NCI-H2107 treated with DMSO at 0.1 percent for 48 hours (cell line): ENCODE measurements at regions not wholly inside any gene's neighbourhood (a gene's known extent, or its start where the extent isn't known, plus 50 kb on each side); places are given as distances from the start of the nearest gene placed in this dataset.
"Not testable (repeated sequence)": the region's sequence is repeated elsewhere in the genome, so short reads cannot be mapped to it uniquely, and the experiment has no call there.

Experiments
- DNase-seq: peaks from one replicate; lab custom pipeline; 2025; ENCODE audit not compliant: unreplicated experiment; lab: John Stamatoyannopoulos, UW

DNA sequence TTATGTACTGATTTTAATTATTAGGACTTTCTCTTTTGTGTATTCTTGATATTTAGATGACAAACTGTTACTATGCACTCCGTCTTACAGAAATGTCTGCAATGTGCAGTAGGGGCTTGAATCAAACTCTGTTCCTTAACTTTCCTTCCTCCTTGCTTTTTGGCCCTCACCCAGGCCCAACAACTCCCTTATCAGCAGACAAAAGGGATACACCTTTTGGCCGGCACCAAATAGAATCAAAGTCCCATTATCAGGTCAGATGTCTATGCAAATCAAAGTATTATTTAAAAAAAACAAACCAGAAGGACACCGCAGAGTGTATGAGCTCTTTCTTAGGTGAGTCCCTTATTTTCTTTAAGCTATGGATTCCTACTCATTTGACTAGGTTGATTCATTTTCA, 116.3 kb upstream of the SERPINE2 start:
- DNase-seq = no peak

DNA sequence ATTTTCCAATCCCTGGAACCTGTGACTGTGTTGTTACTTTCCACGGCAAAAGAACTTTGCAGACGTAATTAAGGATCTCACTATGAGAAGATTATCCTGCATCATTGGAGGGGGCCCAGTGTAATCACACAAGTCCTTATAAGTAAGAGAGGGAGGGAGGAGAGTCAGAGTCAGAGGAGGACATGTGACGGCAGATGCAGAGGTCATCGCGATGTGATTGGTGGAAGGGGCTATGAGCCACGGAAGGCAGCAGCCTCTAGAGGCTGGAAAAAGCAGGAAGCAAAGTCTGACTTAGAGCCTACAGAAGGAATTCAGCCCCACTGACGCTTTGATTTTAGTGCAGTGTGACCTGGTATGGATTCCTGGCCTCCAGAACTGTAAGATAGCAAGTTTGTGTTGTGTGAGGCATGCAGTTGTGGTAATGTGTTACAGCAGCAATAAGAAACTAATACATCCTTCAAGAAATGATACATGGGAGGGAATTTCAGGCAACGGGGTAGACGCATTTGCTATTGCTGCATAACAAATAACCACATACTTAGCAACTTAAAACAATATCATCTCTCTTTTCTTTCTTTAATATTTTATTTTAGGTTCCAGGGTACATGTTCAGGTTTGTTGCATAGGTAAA, 112.7 kb upstream of the SERPINE2 start:
- DNase-seq = no peak

DNA sequence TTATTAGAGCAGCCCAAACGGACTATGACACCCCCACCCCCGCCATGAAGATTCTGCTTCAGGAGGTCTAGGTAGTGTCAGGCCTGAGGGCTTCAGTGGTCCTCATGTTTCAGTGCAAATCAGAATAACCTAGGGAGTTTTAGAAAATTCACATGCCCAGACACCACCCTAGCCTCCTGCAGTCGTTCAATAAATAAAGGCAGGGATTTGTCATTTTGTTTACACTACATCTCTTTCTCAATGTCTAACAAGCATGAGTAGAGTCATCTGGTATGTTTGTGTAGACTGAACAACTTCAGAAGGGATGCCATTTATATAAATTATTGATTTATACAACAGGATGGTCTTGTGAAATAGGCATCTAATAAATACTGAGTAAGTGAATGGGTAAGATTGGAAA, 112.1 kb upstream of the SERPINE2 start:
- no peak for DNase-seq

DNA sequence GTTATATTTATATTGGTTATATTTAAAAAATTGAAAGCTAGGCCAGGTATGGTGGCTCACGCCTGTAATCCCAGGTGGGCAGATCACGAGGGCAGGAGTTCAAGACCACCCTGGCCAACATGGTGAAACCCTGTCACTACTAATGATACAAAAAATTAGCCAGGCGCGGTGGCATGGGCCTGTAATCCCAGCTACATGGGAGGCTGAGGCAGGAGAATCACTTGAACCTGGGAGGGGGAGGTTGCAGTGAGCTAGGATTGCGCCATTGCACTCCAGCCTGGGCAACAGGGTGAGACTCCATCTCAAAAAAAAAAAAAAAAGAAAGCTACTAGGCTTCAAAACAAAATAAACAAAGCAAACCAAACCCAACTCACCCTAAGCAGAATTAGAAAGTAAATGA, 109.0 kb upstream of the SERPINE2 start:
- not testable (repeated sequence) for DNase-seq

- DNase-seq = no peak
Measured at GRCh38 chr2:224147174-224147573, 108.1 kb upstream of the SERPINE2 start.

DNA sequence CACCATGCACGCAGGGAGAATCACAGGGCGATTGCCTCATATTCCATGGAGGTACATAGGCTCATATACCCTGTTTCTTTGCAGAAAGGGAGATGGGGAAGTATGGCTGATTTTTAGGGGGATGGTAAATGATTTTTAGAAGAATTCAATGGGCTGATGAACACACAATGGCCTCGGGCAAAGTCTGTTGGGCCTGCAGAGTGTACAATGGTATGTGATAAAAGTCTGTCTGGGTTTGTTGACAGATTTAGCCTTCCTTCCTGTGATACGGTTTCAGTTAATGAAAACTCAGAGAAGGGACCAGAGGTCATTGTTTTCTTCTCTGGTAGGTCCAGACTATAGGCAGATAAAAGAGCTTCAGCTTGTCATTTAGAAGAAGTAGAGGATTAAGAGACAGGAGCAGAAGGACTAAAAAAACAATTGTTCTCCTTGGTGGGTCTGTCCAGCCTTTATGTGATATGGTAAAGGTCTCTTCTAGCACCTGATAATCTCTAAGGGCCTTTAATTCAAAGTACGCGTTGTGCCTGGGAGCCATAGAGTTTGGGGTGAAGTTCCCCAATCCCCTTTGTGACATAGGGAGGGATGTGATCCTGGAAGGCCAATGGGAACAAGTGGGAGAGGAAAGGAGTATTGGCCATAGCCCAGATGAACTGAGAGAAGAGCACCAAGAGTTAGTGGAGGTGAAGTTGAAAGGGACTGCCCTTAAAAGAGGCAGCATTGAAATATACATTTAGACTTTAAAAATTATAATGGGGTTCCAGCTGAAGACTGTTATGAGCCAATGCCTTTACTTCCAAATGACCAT, 107.5 kb upstream of the SERPINE2 start:
- no peak for DNase-seq

DNA sequence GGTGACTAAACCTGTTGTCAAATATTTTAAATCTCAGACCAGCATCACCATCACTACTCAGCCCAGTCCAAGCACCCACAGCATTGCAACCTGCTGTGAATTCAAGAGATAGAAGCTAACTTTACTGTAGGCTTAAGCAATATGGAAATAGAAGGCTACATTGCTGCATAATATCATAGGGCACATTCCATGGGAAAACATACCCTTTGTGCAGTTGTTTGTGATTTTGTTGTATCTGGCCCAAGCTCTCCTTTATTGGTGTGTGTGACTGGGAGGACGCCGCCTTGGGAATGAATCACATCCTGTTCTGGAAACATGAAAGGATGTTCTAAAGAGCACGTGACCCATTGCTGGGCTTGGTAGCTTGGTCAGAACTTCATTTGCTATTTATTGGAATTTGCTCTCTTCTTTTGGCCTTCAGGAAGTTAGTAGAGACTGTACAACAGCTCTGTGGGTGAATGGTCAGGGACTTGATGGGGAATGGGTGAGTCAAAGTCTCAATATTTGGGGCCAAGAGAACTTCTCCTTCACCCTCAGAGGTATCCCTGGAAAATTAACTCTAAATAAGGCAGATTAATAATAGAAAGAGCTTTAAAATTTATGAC, 106.8 kb upstream of the SERPINE2 start:
- no peak for DNase-seq

- no peak for DNase-seq
Measured at GRCh38 chr2:224143526-224143925, 104.4 kb upstream of the SERPINE2 start.

DNA sequence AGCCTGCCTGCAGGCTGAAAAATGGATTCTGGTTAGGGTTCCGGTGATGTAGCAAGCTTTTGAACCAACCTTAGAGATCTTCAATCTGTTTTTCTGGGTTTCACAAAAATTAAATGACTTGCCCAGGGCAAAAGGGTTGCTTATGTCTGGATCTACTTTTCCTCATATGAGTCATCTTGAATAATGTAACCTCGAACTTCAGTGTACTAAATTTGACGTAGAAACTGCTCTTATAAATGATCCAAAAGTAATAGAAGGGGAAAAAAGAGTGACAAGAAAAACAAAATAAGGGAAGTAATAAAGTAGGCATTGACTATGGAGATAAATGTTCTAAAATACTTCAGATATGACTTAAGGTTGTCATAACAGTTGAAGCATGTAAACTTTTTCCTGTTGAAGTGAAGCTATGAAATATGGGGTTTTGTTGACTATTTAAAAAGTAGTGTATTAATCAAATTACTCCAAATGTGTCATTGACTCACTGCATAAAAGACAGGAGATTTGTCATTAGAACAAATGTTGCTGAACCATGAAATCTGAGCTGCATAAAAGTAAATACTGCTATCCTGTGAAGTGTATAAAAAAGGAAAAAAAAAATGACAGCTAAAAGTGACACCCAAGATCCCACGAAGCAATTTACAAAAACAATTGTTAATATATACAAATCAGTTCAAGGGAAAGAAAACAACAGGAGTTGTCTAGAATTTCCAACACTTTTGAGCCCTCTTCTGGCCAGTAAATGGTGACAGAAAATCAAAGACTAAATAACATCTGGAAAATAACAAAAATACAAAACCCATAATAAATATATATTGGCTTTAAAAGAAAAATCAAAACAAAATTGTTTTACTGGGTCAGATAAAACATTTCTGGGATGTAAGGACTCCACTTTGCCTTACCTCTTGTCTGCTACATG, 103.6 kb upstream of the SERPINE2 start:
- no peak for DNase-seq

GRCh38 chr2:224141304-224141703, 102.2 kb upstream of the SERPINE2 start:
- DNase-seq = no peak

GRCh38 chr2:224137208-224137607, 98.1 kb upstream of the SERPINE2 start:
- no peak for DNase-seq

GRCh38 chr2:224136396-224136795, 97.3 kb upstream of the SERPINE2 start:
- DNase-seq = no peak

DNA sequence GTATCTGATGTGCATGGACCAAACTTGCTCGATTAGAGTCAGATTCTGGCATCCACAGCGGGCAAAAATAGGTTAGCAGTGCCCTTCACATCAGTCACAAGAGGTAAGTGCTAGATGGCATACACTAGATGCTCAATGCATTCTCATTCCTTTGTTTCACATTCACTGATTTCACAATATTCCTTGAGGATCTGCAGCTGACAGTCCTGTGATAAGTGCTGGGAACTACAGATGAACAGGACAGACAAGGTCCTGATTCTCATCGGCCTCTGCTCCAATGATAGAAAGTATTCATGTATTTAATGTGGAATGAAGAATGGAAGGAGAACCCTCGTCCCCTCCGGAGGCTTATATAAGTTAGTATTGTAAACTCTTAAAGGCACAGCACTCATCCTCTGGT, 96.8 kb upstream of the SERPINE2 start:
- no peak for DNase-seq

DNA sequence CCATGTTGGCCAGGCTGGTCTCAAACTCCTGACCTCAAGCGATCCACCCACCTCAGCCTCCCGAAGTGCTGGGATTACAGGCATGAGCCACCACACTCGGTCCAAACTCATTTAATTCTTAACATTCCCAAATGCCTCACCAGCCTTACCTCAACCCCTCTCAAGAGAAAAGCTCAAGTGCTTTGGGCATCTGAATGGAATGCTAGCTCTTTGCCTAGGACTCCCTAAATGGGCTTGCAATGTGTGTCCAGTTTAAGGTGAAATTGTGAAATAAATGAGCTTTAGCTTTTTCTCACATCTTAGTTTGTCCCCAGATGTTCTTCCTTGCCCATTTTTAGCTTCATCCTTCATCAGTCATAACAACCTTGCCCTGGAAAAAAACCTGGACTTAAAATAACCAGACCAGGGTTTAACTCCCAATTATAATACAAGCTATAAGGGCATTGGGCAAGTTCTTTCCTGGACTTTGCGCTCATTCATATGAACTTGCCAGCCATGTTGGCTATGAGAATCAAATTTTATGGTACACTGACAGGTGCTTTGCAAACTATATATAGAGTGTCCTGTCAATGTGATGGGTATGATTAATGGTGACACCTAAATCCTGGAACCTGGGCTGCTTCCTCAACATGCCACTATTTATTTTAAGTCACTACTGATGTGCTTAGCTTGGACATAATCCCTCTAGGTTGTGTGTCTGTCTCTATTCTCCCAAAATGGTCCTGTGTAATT, 95.1 kb upstream of the SERPINE2 start:
- no peak for DNase-seq

- DNase-seq = no peak
Measured at GRCh38 chr2:224133387-224133786, 94.3 kb upstream of the SERPINE2 start.

DNA sequence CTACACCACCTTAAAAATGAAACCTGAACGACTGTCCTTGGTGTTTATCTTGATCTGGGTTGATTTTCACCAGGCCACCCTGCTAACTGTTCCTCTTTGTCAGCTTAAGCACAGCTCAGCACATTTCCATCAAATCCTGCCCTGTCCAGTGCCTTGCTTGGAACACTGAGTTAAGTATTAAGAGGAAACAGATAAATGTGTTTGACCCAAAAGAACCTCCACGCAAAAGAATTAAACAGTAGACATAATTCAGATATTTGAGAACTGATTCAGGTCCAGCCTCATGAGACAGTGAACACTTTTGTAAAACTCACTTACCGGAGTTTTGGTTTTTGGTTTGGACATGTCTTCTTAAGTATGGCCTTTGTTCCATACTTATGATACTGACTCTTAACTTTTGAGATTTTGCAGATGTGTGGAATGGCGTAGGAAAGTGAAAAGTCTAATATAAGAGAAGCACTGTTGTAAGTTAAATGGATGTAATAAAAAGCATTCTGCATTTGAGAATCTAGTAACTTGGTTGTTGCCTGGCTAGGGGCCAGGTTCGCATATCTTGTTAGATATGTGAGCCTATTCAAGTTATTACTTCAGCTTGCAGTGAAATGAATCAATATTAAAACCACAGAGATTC, 88.9 kb upstream of the SERPINE2 start:
- DNase-seq = no peak

- DNase-seq = no peak
Measured at GRCh38 chr2:224126440-224126839, 87.4 kb upstream of the SERPINE2 start.

- DNase-seq = no peak
Measured at GRCh38 chr2:224126003-224126402, 86.9 kb upstream of the SERPINE2 start.

DNA sequence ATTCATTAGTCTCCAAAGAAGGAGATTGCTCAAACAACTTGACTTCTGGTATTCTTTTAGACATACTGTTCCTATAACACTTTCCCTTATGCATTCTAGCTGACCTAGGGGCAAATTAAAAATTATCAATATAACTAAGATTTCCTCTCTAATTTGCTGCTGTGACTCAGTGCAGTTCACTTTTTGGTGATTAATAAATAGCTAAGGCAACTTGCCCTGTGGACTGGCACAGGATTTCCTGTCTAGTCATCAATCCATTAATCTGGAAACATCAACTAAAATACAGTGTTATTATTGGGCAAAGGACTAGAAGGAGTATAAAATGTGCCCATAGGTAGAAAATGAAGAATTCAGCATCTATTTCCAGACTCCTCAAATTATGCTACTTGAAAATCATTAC, 83.5 kb upstream of the SERPINE2 start:
- DNase-seq = no peak

DNA sequence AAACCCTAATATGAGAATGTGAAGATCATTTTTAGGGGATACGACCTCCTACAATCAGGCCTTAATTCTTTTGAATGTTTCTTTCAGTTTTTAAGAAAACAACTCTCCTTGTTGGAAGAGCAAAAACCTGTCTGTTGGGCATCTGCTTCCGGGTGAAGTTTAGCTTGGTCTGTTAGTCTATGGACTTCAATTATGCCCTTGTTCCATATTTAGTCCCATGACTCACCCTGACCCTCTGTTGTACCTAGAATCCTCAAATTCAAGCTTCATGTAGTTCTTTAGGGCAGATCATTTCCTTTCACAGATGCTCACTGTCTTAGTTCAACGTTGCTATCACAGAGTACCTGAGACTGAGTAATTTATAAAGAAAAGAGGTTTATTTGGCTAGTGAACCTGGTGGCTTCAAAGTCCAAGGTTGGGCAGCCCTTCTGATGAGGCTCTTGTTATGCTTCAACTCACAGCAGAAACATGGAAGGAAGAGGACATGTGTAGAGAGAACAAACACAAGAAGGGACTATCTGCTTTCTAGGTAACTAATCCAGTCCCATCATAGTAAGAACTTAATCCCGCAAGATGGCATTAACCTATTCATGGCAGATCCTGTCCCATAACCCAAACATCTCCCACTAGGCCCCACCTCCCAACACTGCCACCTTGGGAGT, 82.5 kb upstream of the SERPINE2 start:
- DNase-seq = no peak
